G401.6 (cell line): ENCODE measurements at regions not wholly inside any gene's neighbourhood (a gene's known extent, or its start where the extent isn't known, plus 50 kb on each side); places are given as distances from the start of the nearest gene placed in this dataset.

Source experiments
- FAIRE-seq: peaks from 2 replicates; lab custom pipeline; 2012; peaks lifted over from hg19 to GRCh38; lab: Jason Lieb, UNC

- FAIRE-seq, result no peak
Observed at GRCh38 chr14:28709571-28710305, 56.8 kb upstream of the FOXG1 start.
